ENCODE measurements at regions not wholly inside any gene's neighbourhood (a gene's known extent, or its start where the extent isn't known, plus 50 kb on each side); places are given as distances from the start of the nearest gene placed in this dataset.

DNA sequence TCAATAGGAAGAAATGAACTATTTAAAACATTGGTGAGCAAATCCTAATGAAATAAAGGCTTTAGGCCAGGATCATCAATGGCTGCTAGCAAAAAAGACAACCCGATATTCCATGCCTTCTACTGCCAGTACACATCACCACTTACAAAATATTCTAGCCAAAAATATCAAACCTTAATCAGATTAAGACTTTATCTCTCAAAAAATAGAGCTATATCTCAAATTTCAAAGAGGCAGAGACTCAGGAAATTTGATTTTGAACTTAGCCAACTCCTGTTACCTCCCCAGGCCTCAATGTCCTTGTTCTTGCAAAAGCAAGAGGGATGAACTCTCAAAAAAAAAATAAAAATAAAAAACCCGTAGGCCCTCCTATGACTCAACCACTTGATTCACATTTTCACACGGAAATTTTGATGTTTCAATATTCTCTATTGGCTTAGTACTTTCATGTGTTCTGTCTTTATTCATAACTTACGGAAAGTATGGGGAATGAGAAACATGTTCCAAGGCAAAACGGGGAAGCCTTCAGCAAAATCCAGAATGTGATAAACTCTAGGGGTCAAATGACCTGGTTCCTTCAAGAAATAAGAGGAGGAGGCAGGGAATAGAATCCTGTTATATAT is 273.3 kb upstream of the ZPLD1 start:
- no peak overlapping the region for H3K9ac ChIP-seq (ENCODE audit: control insufficient read depth, insufficient read depth, low read length)
- CTCF ChIA-PET, result interaction anchor here (0.7 kb wide), 1 partner anchor 242 kb away, joined by 3 read pairs; no protein-coding TSS in a partner anchor
- POLR2A ChIA-PET, result interaction anchor here (0.7 kb wide), 1 partner anchor 98 kb away, joined by 3 read pairs; no protein-coding TSS in a partner anchor
- no peaks in the 10 kb centered on the region for H4K20me1 ChIP-seq (ENCODE audit: control insufficient read depth, insufficient read depth)
- RAD21 ChIA-PET (ENCODE audit: unreplicated experiment), result interaction anchor here (1.0 kb wide), 1 partner anchor 18 kb away, joined by 3 read pairs; no protein-coding TSS in a partner anchor
- ATAC-seq, result no peak
- H3K4me3 ChIP-seq, result no peak overlapping the region
- no peak for FAIRE-seq
- no peaks in the 10 kb centered on the region for H3K27me3 ChIP-seq (replicated peaks in 1 of 2; ENCODE audit: control insufficient read depth in 2 of 2, insufficient read depth in 2 of 2, low read length in 1 of 2)
- H3K27ac ChIP-seq (ENCODE audit: control insufficient read depth, insufficient read depth), result no peak overlapping the region
- BruUV-seq (replicated peaks), result no TSS peak
- H3K36me3 ChIP-seq (ENCODE audit: control insufficient read depth in 2 of 2, insufficient read depth in 2 of 2, low read length in 1 of 2), result no peaks in the 10 kb centered on the region
- intact Hi-C loops (cut with micrococcal nuclease; ENCODE audit: unreplicated experiment), result no loop called here
- H2AFZ ChIP-seq (ENCODE audit: control insufficient read depth, low read depth, low read length), result no peak overlapping the region
- no peak overlapping the region for H3K4me2 ChIP-seq (ENCODE audit: control insufficient read depth, insufficient read depth)
- H3K9me3 ChIP-seq (replicated peaks; ENCODE audit: control insufficient read depth, insufficient read depth, low read length), result no peaks in the 10 kb centered on the region
- H3K79me2 ChIP-seq (ENCODE audit: control insufficient read depth, insufficient read depth, low read length), result no peaks in the 10 kb centered on the region
- in situ Hi-C loops (cut with MboI), result no loop called here
- WGBS (ENCODE audit: insufficient coverage, insufficient replicate concordance, low lambda C conversion rate, missing lambda C conversion rate), result 42% methylated on average over 5 of the region's 5 CpGs
- no peaks in the 10 kb centered on the region for H3K4me1 ChIP-seq (ENCODE audit: control insufficient read depth, insufficient read depth, low read length)
- TF ChIP-seq EZH2 (IDR thresholded peaks at IDR 0.05; ENCODE audit: borderline replicate concordance, control insufficient read depth, low read depth, low read length) (no peak), EED (IDR thresholded peaks at IDR 0.05; ENCODE audit: low read depth) (no peak)
- DNase-seq (ENCODE audit: low read depth, low spot score), result no peak
- SMC1A ChIA-PET (ENCODE audit: uncharacterized antibody, unreplicated experiment), result interaction anchor here (0.8 to 1.8 kb wide), 4 partner anchors 9 to 351 kb away, joined by 3 to 6 read pairs (median 4); no protein-coding TSS in a partner anchor

DNA sequence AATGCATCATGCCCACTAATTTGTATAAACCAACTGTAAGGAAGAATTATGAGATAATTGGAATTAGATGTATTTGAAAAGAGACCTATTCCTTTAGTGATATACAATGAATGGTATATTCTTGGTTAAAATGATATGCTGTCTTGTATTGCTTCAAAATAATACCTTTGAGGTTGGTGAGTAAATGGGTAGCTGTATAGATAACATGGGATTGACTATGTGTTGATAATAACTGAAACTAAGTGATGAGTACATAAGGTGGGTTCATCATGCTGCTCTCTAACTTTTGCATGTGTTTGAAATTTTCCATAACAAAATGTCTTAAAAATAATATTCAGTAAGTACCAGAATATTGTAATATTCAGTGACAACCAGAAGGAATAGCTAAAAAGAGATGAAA is 272.6 kb upstream of the ZPLD1 start:
- H3K27ac ChIP-seq (ENCODE audit: control insufficient read depth, insufficient read depth), result no peak overlapping the region
- ATAC-seq (no peak), FAIRE-seq (no peak), DNase-seq (ENCODE audit: low read depth, low spot score) (no peak)
- H3K79me2 ChIP-seq (ENCODE audit: control insufficient read depth, insufficient read depth, low read length), result no peaks in the 10 kb centered on the region
- H3K36me3 ChIP-seq (ENCODE audit: control insufficient read depth in 2 of 2, insufficient read depth in 2 of 2, low read length in 1 of 2), result no peaks in the 10 kb centered on the region
- POLR2A ChIA-PET, result no interaction called here
- no peak overlapping the region for H3K4me2 ChIP-seq (ENCODE audit: control insufficient read depth, insufficient read depth)
- H2AFZ ChIP-seq (ENCODE audit: control insufficient read depth, low read depth, low read length), result no peak overlapping the region
- in situ Hi-C loops (cut with MboI), result no loop called here
- no peaks in the 10 kb centered on the region for H3K27me3 ChIP-seq (replicated peaks in 1 of 2; ENCODE audit: control insufficient read depth in 2 of 2, insufficient read depth in 2 of 2, low read length in 1 of 2)
- RAD21 ChIA-PET (ENCODE audit: unreplicated experiment), result interaction anchor here (1.0 kb wide), 1 partner anchor 17 kb away, joined by 3 read pairs; no protein-coding TSS in a partner anchor
- H4K20me1 ChIP-seq (ENCODE audit: control insufficient read depth, insufficient read depth), result no peaks in the 10 kb centered on the region
- no peak overlapping the region for H3K9ac ChIP-seq (ENCODE audit: control insufficient read depth, insufficient read depth, low read length)
- intact Hi-C loops (cut with micrococcal nuclease; ENCODE audit: unreplicated experiment), result no loop called here
- H3K4me1 ChIP-seq (ENCODE audit: control insufficient read depth, insufficient read depth, low read length), result no peaks in the 10 kb centered on the region
- no peaks in the 10 kb centered on the region for H3K9me3 ChIP-seq (replicated peaks; ENCODE audit: control insufficient read depth, insufficient read depth, low read length)
- SMC1A ChIA-PET (ENCODE audit: uncharacterized antibody, unreplicated experiment), result interaction anchor here (0.5 to 1.9 kb wide), 5 partner anchors 14 to 352 kb away, joined by 3 to 6 read pairs (median 4); no protein-coding TSS in a partner anchor
- H3K4me3 ChIP-seq, result no peak overlapping the region
- BruUV-seq (replicated peaks), result no TSS peak
- CTCF ChIA-PET, result interaction anchor here (0.7 to 2.4 kb wide), 2 partner anchors 63 to 242 kb away, joined by 3 to 8 read pairs; no protein-coding TSS in a partner anchor
- no peak for TF ChIP-seq NR2F1 (conservative IDR thresholded peaks at IDR 0.05)
- TF ChIP-seq, protein P1, sequence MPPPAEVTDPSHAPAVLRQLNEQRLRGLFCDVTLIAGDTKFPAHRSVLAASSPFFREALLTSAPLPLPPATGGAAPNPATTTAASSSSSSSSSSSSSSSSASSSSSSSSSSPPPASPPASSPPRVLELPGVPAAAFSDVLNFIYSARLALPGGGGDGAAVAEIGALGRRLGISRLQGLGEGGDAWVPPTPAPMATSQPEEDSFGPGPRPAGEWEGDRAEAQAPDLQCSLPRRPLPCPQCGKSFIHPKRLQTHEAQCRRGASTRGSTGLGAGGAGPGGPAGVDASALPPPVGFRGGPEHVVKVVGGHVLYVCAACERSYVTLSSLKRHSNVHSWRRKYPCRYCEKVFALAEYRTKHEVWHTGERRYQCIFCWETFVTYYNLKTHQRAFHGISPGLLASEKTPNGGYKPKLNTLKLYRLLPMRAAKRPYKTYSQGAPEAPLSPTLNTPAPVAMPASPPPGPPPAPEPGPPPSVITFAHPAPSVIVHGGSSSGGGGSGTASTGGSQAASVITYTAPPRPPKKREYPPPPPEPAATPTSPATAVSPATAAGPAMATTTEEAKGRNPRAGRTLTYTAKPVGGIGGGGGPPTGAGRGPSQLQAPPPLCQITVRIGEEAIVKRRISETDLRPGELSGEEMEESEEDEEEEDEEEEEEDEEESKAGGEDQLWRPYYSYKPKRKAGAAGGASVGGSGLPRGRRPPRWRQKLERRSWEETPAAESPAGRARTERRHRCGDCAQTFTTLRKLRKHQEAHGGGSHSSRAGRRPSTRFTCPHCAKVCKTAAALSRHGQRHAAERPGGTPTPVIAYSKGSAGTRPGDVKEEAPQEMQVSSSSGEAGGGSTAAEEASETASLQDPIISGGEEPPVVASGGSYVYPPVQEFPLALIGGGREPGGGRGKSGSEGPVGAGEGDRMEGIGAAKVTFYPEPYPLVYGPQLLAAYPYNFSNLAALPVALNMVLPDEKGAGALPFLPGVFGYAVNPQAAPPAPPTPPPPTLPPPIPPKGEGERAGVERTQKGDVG (CRISPR knock-in tag; IDR thresholded peaks at IDR 0.05), result no peak
- no peak for TF ChIP-seq RUNX3 (IDR thresholded peaks at IDR 0.05; ENCODE audit: low read length)
- no peak for TF ChIP-seq ZNF622 (IDR thresholded peaks at IDR 0.05)
- no peak for TF ChIP-seq JUNB (IDR thresholded peaks at IDR 0.05)
- TF ChIP-seq TAF1 (IDR thresholded peaks at IDR 0.05; ENCODE audit: borderline replicate concordance, low read depth, low read length), result no peak
- TF ChIP-seq ZNF274 (IDR thresholded peaks at IDR 0.05; ENCODE audit: insufficient read depth, insufficient read length), result no peak
- TF ChIP-seq ZNF217 (IDR thresholded peaks at IDR 0.05), result no peak
- no peak for TF ChIP-seq ETV6 (conservative IDR thresholded peaks at IDR 0.05 in 1 of 2, IDR thresholded peaks at IDR 0.05 in 1 of 2; ENCODE audit: borderline replicate concordance in 1 of 2, low read depth in 1 of 2)
- TF ChIP-seq TARDBP (IDR thresholded peaks at IDR 0.05; ENCODE audit: borderline replicate concordance), result no peak
- no peak for TF ChIP-seq SUPT20H (IDR thresholded peaks at IDR 0.05; ENCODE audit: borderline replicate concordance, control insufficient read depth, low read depth, low read length)
- TF ChIP-seq CHD4 (IDR thresholded peaks at IDR 0.05), result no peak
